NCI-H146 treated with DMSO at 0.1 percent for 48 hours (cell line): ENCODE measurements at regions not wholly inside any gene's neighbourhood (a gene's known extent, or its start where the extent isn't known, plus 50 kb on each side); places are given as distances from the start of the nearest gene placed in this dataset.
"Not testable (repeated sequence)": the region's sequence is repeated elsewhere in the genome, so short reads cannot be mapped to it uniquely, and the experiment has no call there.

Experiments used
- DNase-seq: peaks from one replicate; lab custom pipeline; 2025; ENCODE audit not compliant: unreplicated experiment; lab: John Stamatoyannopoulos, UW

DNA sequence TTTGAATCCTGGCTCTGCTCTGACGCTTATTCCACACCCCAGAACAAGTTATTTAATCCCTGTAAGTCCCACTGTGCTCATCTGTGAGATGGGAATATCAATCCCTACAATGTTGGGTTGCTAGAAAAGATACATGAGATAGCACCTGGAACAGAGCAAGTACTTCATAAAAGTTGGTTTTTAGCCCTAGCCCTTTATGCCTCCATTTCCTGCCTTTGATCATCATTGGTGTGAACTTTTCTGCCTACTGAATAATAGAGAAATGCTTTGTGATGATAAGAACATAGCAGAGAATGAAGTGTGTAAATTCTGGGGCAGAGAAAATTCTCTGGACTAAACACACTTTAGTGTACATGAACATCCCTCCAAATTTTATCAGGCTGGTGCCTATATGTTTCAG is 90.3 kb upstream of the RANBP6 start:
- DNase-seq, result no peak

GRCh38 chr9:6104406-6104805 is 89.0 kb upstream of the RANBP6 start:
- not testable (repeated sequence) for DNase-seq

- not testable (repeated sequence) for DNase-seq
Observed at GRCh38 chr9:6103911-6104310, 88.5 kb upstream of the RANBP6 start.

DNA sequence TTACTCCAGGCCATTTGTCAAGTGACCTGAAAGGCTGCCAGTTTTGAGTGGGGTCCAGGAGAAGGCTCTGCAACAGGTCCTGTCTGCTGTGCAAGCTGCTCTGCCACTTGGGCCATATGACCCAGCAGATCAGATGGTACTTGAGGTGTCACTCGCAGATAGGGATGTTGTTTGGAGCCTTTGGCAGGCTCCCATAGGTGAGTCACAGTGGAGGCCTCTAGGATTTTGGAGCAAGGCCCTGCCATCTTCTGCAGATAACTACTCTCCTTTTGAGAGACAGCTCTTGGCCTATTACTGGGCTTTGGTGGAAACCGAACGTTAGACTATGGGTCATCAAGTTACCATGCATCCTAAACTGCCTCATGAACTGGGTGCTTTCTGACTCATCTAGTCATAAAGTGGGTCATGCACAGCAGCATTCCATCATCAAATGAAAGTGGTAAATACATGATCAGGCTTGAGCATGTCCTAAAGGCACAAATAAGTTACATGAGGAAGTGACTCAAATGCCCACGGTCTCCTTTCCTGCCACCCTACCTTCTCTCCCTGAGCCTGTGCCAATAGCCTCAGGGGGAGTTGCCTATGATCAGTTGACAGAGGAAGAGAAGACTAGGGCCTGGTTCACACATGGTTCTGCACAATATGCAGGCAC is 87.0 kb upstream of the RANBP6 start:
- not testable (repeated sequence) for DNase-seq

DNA sequence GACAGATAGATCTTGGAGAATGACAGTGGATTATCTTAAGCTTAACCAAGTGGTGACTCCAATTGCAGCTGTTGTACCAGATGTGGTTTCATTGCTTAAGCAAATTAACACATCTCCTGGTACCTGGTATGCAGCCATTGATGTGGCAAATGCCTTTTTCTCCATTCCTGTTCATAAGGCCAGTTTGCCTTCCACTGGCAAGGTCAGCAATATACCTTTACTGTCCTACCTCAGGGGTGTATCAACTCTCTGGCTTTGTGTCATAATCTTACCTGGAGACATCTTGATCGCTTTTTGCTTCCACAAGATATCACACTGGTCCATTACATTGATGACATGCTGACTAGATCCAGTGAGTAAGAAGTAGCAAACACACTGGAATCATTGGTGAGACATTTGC is 86.3 kb upstream of the RANBP6 start:
- DNase-seq, result not testable (repeated sequence)

DNA sequence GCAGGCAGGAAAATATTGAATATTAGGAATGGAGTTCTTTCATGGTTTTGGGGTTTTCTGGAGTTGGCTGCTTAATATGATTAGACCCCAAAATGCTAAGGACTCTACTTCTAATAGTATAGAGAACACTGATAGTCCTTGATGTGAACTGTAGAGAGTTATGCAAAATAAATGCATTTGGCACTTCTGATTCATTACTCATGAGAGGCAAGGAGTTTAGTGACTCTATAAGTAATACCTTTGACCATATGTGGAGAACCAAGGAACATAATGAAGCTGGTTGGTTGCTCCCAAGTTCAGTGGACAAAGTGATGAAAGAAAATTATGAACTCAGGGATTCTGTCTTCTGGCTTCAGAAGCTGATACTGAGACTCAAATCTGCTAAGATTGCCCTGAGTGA is 83.9 kb upstream of the RANBP6 start:
- not testable (repeated sequence) for DNase-seq

- DNase-seq, result no peak
Observed at GRCh38 chr9:6098431-6098830, 83.0 kb upstream of the RANBP6 start.

GRCh38 chr9:6096821-6097220 is 81.4 kb upstream of the RANBP6 start:
- DNase-seq, result no peak

GRCh38 chr9:6090277-6091210 is 75.1 kb upstream of the RANBP6 start:
- DNase-seq, result no peak

DNA sequence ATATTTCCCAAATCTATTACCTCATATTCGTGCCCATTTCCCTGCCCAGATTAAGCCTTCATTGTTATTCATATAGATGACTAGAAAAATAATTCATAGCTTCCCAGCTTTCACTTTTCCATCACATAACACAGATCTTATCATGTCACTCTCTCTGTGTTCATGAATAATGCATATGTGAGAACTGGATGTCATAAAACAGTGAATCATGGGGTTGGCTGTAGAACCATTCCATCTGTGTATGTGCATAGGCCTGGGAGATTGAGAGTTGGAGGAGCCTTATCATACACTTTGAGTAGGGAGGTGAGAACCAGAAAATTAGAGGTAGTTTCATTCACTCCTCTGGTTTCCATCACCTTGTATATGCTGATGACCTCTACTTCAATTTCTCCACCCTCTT is 73.9 kb upstream of the RANBP6 start:
- no peak for DNase-seq

GRCh38 chr9:6086006-6086655 is 70.7 kb upstream of the RANBP6 start:
- DNase-seq, result no peak

DNA sequence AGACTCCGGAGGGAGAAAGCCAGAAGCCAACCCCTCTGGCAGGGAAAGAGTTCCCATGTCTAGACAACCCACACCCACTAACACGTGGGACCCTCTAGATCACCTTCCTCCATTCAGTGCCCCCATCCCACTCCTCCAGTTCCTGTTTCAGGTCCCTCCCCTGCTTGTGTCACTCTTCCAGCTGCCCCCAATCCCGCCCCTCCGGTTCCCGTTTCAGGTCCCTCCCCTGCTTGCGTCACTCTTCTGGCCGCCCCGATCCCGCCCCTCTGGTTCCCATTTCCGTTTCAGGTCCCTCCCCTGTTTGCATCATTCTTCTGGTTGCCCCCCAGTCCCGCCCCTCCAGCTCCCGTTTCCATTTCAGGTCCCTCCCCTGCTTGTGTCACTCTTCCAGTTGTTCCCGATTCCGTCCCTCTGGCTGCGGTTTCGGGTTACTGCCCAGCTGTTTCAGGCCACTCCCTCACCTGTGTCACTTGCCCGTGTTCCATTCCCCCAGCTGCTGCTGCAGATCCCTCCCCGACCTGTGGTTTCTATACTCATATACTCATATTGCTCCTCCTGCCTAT is 64.8 kb upstream of the RANBP6 start:
- DNase-seq, result peak; percentile 94

DNA sequence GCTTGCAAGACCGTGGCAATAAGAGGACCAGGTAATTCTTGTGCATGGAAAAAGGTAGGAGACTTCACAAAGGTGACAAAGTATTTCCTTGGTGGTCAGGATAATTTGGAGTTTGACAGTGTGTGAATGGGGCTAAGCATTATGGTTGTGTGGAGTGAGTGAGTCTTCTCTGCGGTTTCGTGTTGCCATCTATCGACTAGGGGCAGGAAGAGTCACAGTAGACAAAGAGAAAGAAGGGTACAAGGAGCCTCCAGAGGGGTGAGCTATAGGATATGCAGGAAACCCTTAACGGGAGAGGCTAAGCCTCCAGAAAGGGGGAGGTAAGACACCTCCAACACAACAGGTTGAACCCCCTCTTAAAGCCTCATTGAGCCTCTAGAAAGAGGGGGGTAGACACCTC is 64.0 kb upstream of the RANBP6 start:
- DNase-seq, result peak; percentile 9

GRCh38 chr9:6078382-6079105 is 63.1 kb upstream of the RANBP6 start:
- DNase-seq, result no peak

GRCh38 chr9:6076851-6077250 is 61.4 kb upstream of the RANBP6 start:
- no peak for DNase-seq

GRCh38 chr9:6073731-6074130 is 58.3 kb upstream of the RANBP6 start:
- no peak for DNase-seq

- no peak for DNase-seq
Observed at GRCh38 chr9:6072865-6073264, 57.4 kb upstream of the RANBP6 start.

DNA sequence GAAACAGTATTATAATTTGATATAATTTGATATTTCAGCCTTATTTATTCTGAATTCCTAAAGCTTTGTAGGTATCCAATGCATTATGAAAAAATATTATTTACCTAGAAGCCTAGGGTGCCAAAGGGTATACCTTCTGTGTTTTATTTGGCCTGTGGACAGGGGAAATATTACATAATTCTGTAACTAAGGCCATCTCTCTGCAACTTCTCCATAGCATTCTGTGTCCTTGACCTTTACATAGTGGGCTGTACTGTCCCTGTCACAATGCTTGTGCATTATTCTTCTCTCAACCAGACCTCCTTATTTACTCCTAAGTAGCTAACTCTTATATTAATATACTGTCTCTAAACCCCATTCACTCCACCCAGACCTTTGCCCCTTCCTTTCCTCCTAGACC is 57.0 kb upstream of the RANBP6 start:
- DNase-seq, result no peak

DNA sequence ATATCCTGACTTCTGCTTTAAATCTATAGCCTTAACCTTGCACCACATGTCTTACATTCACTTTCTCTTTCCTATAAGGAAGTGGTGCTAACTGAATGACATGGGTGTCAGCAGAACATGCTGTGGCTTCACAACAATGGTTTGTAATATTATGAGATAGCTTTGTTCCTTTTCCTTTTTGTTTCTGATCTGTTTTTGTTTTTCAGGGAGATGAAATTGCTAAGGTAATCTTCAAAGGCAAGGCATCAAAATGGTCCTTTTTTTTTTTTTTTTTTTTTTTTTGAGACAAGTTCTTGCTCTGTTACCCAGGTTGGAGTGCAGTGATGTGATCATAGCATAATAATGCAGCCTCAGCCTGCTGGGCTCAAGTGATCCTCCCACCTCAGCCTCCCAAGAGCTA is 53.6 kb upstream of the RANBP6 start:
- no peak for DNase-seq

- no peak for DNase-seq
Observed at GRCh38 chr9:6067426-6067825, 52.0 kb upstream of the RANBP6 start.
